IMR-90 (cell line): ENCODE measurements at regions not wholly inside any gene's neighbourhood (a gene's known extent, or its start where the extent isn't known, plus 50 kb on each side); places are given as distances from the start of the nearest gene placed in this dataset.

Source experiments
- ATAC-seq: fragments of 200-7000 bp; cut with Tn5 transposase; 2 replicates; pipeline ENCODE4 v1.9.1; 2020; ENCODE audit warnings: low read depth, mild to moderate bottlenecking, moderate library complexity
- BruUV-seq: library from RNA; stranded (reverse); fragments of 400-500 nt; replicated peaks from 2 replicates; lab custom pipeline; 2021; lab: Mats Ljungman, UMichigan
- CTCF ChIA-PET: fragments of 300-600 bp; formaldehyde crosslinking; extraction: SDS; loops from one replicate; lab custom pipeline; 2021; ENCODE audit warnings: antibody characterized with exemption; lab: Yijun Ruan, JAX
- POLR2A ChIA-PET: fragments of 300-600 bp; sonication (Branson Sonifier 250); formaldehyde crosslinking; loops from one replicate; lab custom pipeline; 2022; ENCODE audit warnings: antibody characterized with exemption; ENCODE audit not compliant: unreplicated experiment; lab: Charles Lee
- DNase-seq: peaks from one replicate; pipeline ENCODE4 v3.0.0; 2013
- H2AFZ ChIP-seq: replicated peaks from 2 replicates; pipeline ENCODE3; 2013; ENCODE audit warnings: low read length, mild to moderate bottlenecking; ENCODE audit not compliant: poor library complexity
- H2AK5ac ChIP-seq: 2 replicates; pipeline ENCODE4 v1.6.1; 2013; ENCODE audit warnings: low read depth, low read length, inconsistent platforms
- H2AK9ac ChIP-seq: replicated peaks from 2 replicates; pipeline ENCODE3; 2013; ENCODE audit warnings: mild to moderate bottlenecking, low read depth, low read length, moderate library complexity; ENCODE audit not compliant: poor library complexity
- H2BK120ac ChIP-seq: 2 replicates; pipeline ENCODE4 v1.6.1; 2013; ENCODE audit warnings: low read depth, low read length, inconsistent platforms
- H2BK15ac ChIP-seq: 3 replicates; pipeline ENCODE4 v1.6.1; 2013; ENCODE audit warnings: low read depth, low read length, inconsistent platforms
- H2BK20ac ChIP-seq: 2 replicates; pipeline ENCODE4 v1.6.1; 2013; ENCODE audit warnings: low read depth, mild to moderate bottlenecking, inconsistent platforms, low read length, moderate library complexity
- H2BK5ac ChIP-seq: 2 replicates; pipeline ENCODE4 v1.6.1; 2013; ENCODE audit warnings: mild to moderate bottlenecking, low read depth, low read length, inconsistent platforms; ENCODE audit not compliant: poor library complexity, severe bottlenecking
- H3K14ac ChIP-seq: replicated peaks from 2 replicates; pipeline ENCODE4 v1.6.1; 2013; ENCODE audit warnings: low read depth, low read length, inconsistent platforms
- H3K18ac ChIP-seq: 2 replicates; pipeline ENCODE4 v1.6.1; 2013; ENCODE audit warnings: low read depth, low read length, control low read depth
- H3K23ac ChIP-seq: 2 replicates; pipeline ENCODE4 v1.6.1; 2013; ENCODE audit warnings: low read depth, low read length, inconsistent platforms
- H3K27ac ChIP-seq: 2 replicates; pipeline ENCODE4 v1.5.1; 2013; ENCODE audit warnings: mild to moderate bottlenecking, control low read depth, low read length; ENCODE audit not compliant: insufficient read depth
- H3K27me3 ChIP-seq: 2 replicates; pipeline ENCODE4 v1.6.1; 2013; ENCODE audit warnings: low read length; ENCODE audit not compliant: control insufficient read depth, insufficient read depth
- H3K36me3 ChIP-seq: 2 replicates; pipeline ENCODE4 v1.6.1; 2013; ENCODE audit warnings: low read length, mixed read lengths; ENCODE audit not compliant: control insufficient read depth, insufficient read depth
- H3K4ac ChIP-seq: 2 replicates; pipeline ENCODE4 v1.6.1; 2013; ENCODE audit warnings: low read depth, low read length, inconsistent platforms
- H3K4me1 ChIP-seq: 2 replicates; pipeline ENCODE4 v1.6.1; 2013; ENCODE audit warnings: low read length, mixed read lengths; ENCODE audit not compliant: control insufficient read depth, insufficient read depth
- H3K4me2 ChIP-seq: 2 replicates; pipeline ENCODE4 v1.6.1; 2013; ENCODE audit warnings: low read depth, mild to moderate bottlenecking, control low read depth, low read length, moderate library complexity
- H3K4me3 ChIP-seq: 2 replicates; pipeline ENCODE4 v1.5.1; 2013; ENCODE audit warnings: low read depth, mild to moderate bottlenecking, control low read depth, low read length, moderate library complexity; ENCODE audit not compliant: insufficient read depth
- H3K56ac ChIP-seq: 2 replicates; pipeline ENCODE4 v1.6.1; 2013; ENCODE audit warnings: low read length, inconsistent platforms; ENCODE audit not compliant: insufficient read depth; ENCODE audit errors: extremely low read depth
- H3K79me1 ChIP-seq, 2 experiments: 2 replicates each; pipeline ENCODE4 v1.6.1; 2013; ENCODE audit warnings: low read length in 2 of 2, inconsistent platforms in 1 of 2, low read depth in 1 of 2
- H3K9ac ChIP-seq: 2 replicates; pipeline ENCODE4 v1.6.1; 2013; ENCODE audit warnings: low read depth, low read length, control low read depth
- H3K9me1 ChIP-seq: 2 replicates; pipeline ENCODE4 v1.6.1; 2013; ENCODE audit warnings: low read length, inconsistent platforms; ENCODE audit not compliant: insufficient read depth
- H3K9me3 ChIP-seq: 2 replicates; pipeline ENCODE4 v1.6.1; 2013; ENCODE audit warnings: low read length; ENCODE audit not compliant: control insufficient read depth, insufficient read depth
- H4K20me1 ChIP-seq: 2 replicates; pipeline ENCODE4 v1.6.1; 2013; ENCODE audit warnings: low read length, inconsistent platforms; ENCODE audit not compliant: insufficient read depth
- H4K5ac ChIP-seq: 2 replicates; pipeline ENCODE4 v1.6.1; 2013; ENCODE audit warnings: mild to moderate bottlenecking, low read depth, low read length, control low read depth
- H4K8ac ChIP-seq, 2 experiments: 2 replicates each; pipeline ENCODE4 v1.6.1; 2013; ENCODE audit warnings: low read depth in 2 of 2, low read length in 2 of 2, control low read depth in 1 of 2, inconsistent platforms in 1 of 2
- H4K91ac ChIP-seq: 2 replicates; pipeline ENCODE4 v1.6.1; 2013; ENCODE audit warnings: low read depth, low read length, inconsistent platforms; ENCODE audit not compliant: insufficient read depth
- MAZ ChIP-seq: IDR thresholded peaks from 2 replicates; pipeline ENCODE4 v1.6.1; 2012; ENCODE audit warnings: low read depth, mild to moderate bottlenecking, low read length, improper control_type of control experiment, moderate library complexity, borderline replicate concordance
- WGBS, 2 experiments: methylation state at CpG; one replicate each; pipeline versions ENCODE4 v1.1.5 to v1.1.7; 2013; ENCODE audit warnings: missing lambda C conversion rate in 2 of 2; ENCODE audit not compliant: insufficient read length in 1 of 2; ENCODE audit errors: extremely low coverage in 2 of 2; 5-methylcytosine and 5-hydroxymethylcytosine counted together
- dilution Hi-C: fragments of 300-500 bp; cut with HindIII; formaldehyde crosslinking; loops from one replicate; pipeline ENCODE4 v1.14.3; 2018; ENCODE audit warnings: low sequenced_read_pairs; ENCODE audit not compliant: unreplicated experiment
- in situ Hi-C: fragments of 300-500 bp; cut with MboI; formaldehyde crosslinking; loops from 3 replicates; pipeline ENCODE4 v1.14.3; 2019; ENCODE audit warnings: low sequenced_read_pairs, inconsistent platforms, mixed read lengths
- intact Hi-C: fragments of 100-400 bp; cut with micrococcal nuclease; formaldehyde crosslinking; loops from 2 replicates; pipeline ENCODE4 v1.10.0; 2022

GRCh38 chr4:24108567-24108966 lies 218.7 kb upstream of the PPARGC1A start:
- Histone ChIP-seq H4K91ac (no peak overlapping the region; the same call in 1 of the 2 replicates), H2AK5ac (no peak overlapping the region), H3K23ac (no peak overlapping the region), H2BK20ac (no peak overlapping the region), H3K4me2 (no peak overlapping the region), H3K4me1 (peaks cover 19% of the 10 kb centered on the region), H3K36me3 (no peaks in the 10 kb centered on the region), H3K4me3 (no peak overlapping the region), H2AFZ (no peak overlapping the region), H2AK9ac (no peak overlapping the region), H3K9me3 (no peaks in the 10 kb centered on the region), H2BK15ac (no peak overlapping the region), H2BK120ac (no peak overlapping the region), H2BK5ac (peak overlapping the region; percentile 45), H3K18ac (no peak overlapping the region), H4K20me1 (no peaks in the 10 kb centered on the region), H3K27ac (no peak overlapping the region), H4K8ac (no peak overlapping the region), H3K14ac (no peak overlapping the region), H3K4ac (no peak overlapping the region), H3K9me1 (peaks cover 11% of the 10 kb centered on the region), H3K9ac (no peak overlapping the region), H4K5ac (no peak overlapping the region), H3K79me1 (no peaks in the 10 kb centered on the region), H3K27me3 (no peaks in the 10 kb centered on the region), H3K56ac (no peak overlapping the region)
- TF ChIP-seq MAZ = no peak
- no TSS peak for BruUV-seq
- dilution Hi-C loops (no loop called here), in situ Hi-C loops (no loop called here), intact Hi-C loops (loop anchor here (5.0 kb wide), 1 partner anchor 104 kb away; no protein-coding TSS in a partner anchor)
- POLR2A ChIA-PET = no interaction called here
- no CpG with 5 or more reads among the region's 2 CpGs for WGBS, 2 experiments
- CTCF ChIA-PET = interaction anchor here (1.2 kb wide), 1 partner anchor 10 kb away, joined by 3 read pairs; no protein-coding TSS in a partner anchor
- DNase-seq (no peak), ATAC-seq (no peak)
